Neural cell (in vitro differentiated cells): ENCODE measurements at regions not wholly inside any gene's neighbourhood (a gene's known extent, or its start where the extent isn't known, plus 50 kb on each side); places are given as distances from the start of the nearest gene placed in this dataset.

Experiments
- H2AFZ ChIP-seq: fragments of 200-600, 300-800 bp; sonication (generic), shearing (Covaris generic); 2 replicates; pipeline ENCODE4 v1.6.0; 2014; ENCODE audit warnings: low read depth, mild to moderate bottlenecking, antibody characterized with exemption, low read length, moderate library complexity
- H3F3A ChIP-seq: fragments of 200-600 bp; shearing (Covaris generic); 2 replicates; pipeline ENCODE4 v1.6.1; 2016; ENCODE audit warnings: mild to moderate bottlenecking, moderate library complexity, mixed read lengths, antibody characterized with exemption, low read length; ENCODE audit not compliant: insufficient read depth, poor library complexity, severe bottlenecking
- H3K27ac ChIP-seq: fragments of 200-600, 300-800 bp; sonication (generic), shearing (Covaris generic); 2 replicates; pipeline ENCODE4 v1.5.1; 2014; ENCODE audit warnings: mild to moderate bottlenecking, low read length, moderate library complexity
- H3K27me3 ChIP-seq: fragments of 300-800, 200-600 bp; sonication (generic), shearing (Covaris generic); 2 replicates; pipeline ENCODE4 v1.6.0; 2014; ENCODE audit warnings: mild to moderate bottlenecking, low read depth, low read length, moderate library complexity; ENCODE audit not compliant: insufficient read depth
- H3K36me3 ChIP-seq: fragments of 300-800, 200-600 bp; sonication (generic), shearing (Covaris generic); 2 replicates; pipeline ENCODE4 v1.5.1; 2014; ENCODE audit warnings: mild to moderate bottlenecking, antibody characterized with exemption, low read length, moderate library complexity; ENCODE audit not compliant: insufficient read depth
- H3K4me2 ChIP-seq: fragments of 300-800, 200-600 bp; sonication (generic), shearing (Covaris generic); 2 replicates; pipeline ENCODE4 v1.6.0; 2014; ENCODE audit warnings: mild to moderate bottlenecking, low read length
- H3K4me3 ChIP-seq: fragments of 300-800, 200-600 bp; sonication (generic), shearing (Covaris generic); 2 replicates; pipeline ENCODE4 v1.5.1; 2014; ENCODE audit warnings: mild to moderate bottlenecking, low read length, moderate library complexity
- H3K79me2 ChIP-seq: fragments of 200-600 bp; shearing (Covaris generic); replicated peaks from 2 replicates; pipeline ENCODE4 v1.6.0; 2014; ENCODE audit warnings: mild to moderate bottlenecking, low read length, moderate library complexity; ENCODE audit not compliant: insufficient read depth
- H3K9ac ChIP-seq: fragments of 300-800, 200-600 bp; sonication (generic), shearing (Covaris generic); 2 replicates; pipeline ENCODE4 v1.6.1; 2016; ENCODE audit warnings: mild to moderate bottlenecking, low read length, mixed read lengths
- H3K9me2 ChIP-seq: fragments of 200-600 bp; shearing (Covaris generic); 2 replicates; pipeline ENCODE4 v1.6.1; 2016; ENCODE audit warnings: mild to moderate bottlenecking, low read length, mixed read lengths; ENCODE audit not compliant: insufficient read depth
- H3K9me3 ChIP-seq: fragments of 200-600, 300-800 bp; sonication (generic), shearing (Covaris generic); 2 replicates; pipeline ENCODE4 v1.6.1; 2016; ENCODE audit warnings: mild to moderate bottlenecking, mixed run types, low read length, moderate library complexity, mixed read lengths
- H4K20me1 ChIP-seq: fragments of 200-600 bp; shearing (Covaris generic); 2 replicates; pipeline ENCODE4 v1.6.1; 2016; ENCODE audit warnings: mild to moderate bottlenecking, mixed run types; ENCODE audit not compliant: insufficient read depth
- CTCF ChIP-seq: fragments of 450-650 bp; IDR thresholded peaks from 2 replicates; pipeline ENCODE4 v1.5.1; 2014; ENCODE audit warnings: antibody characterized with exemption, mild to moderate bottlenecking, moderate library complexity; ENCODE audit not compliant: poor library complexity, severe bottlenecking
- EP300 ChIP-seq: fragments of 450-650 bp; conservative IDR thresholded peaks from 2 replicates; pipeline ENCODE4 v1.6.1; 2014; ENCODE audit warnings: antibody characterized with exemption, mild to moderate bottlenecking, moderate library complexity; ENCODE audit not compliant: poor library complexity, severe bottlenecking
- EZH2 ChIP-seq: fragments of 200-600, 300-800 bp; shearing (Covaris generic), sonication (generic); IDR thresholded peaks from 2 replicates; pipeline ENCODE4 v1.6.1; 2014; ENCODE audit warnings: antibody characterized with exemption, low read length, borderline replicate concordance, mild to moderate bottlenecking; ENCODE audit not compliant: insufficient read depth, poor library complexity, severe bottlenecking
- MXI1 ChIP-seq: fragments of 450-650 bp; conservative IDR thresholded peaks from 2 replicates; pipeline ENCODE4 v1.6.1; 2014; ENCODE audit warnings: antibody characterized with exemption, mild to moderate bottlenecking; ENCODE audit not compliant: poor library complexity, severe bottlenecking
- POLR2AphosphoS5 ChIP-seq: IDR thresholded peaks from 2 replicates; pipeline ENCODE4 v1.6.1; 2012
- RAD21 ChIP-seq: fragments of 450-650 bp; conservative IDR thresholded peaks from 2 replicates; pipeline ENCODE4 v1.6.1; 2014; ENCODE audit warnings: antibody characterized with exemption, mild to moderate bottlenecking, moderate library complexity
- REST ChIP-seq: IDR thresholded peaks from 2 replicates; pipeline ENCODE4 v1.6.1; 2012; ENCODE audit warnings: borderline replicate concordance
- SMC3 ChIP-seq: fragments of 450-650 bp; conservative IDR thresholded peaks from 2 replicates; pipeline ENCODE4 v1.6.1; 2014; ENCODE audit warnings: antibody characterized with exemption, mild to moderate bottlenecking, moderate library complexity; ENCODE audit not compliant: poor library complexity
- TAF1 ChIP-seq: IDR thresholded peaks from 2 replicates; pipeline ENCODE4 v1.6.1; 2012; ENCODE audit warnings: low read depth

- Histone ChIP-seq H3F3A (no peaks in the 10 kb centered on the region), H3K9me2 (no peaks in the 10 kb centered on the region), H3K9me3 (no peaks in the 10 kb centered on the region), H3K9ac (no peak overlapping the region), H3K4me2 (no peak overlapping the region), H3K27ac (no peak overlapping the region), H3K36me3 (no peaks in the 10 kb centered on the region), H3K27me3 (no peaks in the 10 kb centered on the region), H4K20me1 (no peaks in the 10 kb centered on the region), H2AFZ (no peak overlapping the region), H3K79me2 (no peaks in the 10 kb centered on the region), H3K4me3 (no peak overlapping the region)
- TF ChIP-seq POLR2AphosphoS5 (no peak), REST (no peak), CTCF (no peak), MXI1 (no peak), EZH2 (no peak), RAD21 (no peak), TAF1 (no peak)
Observed at GRCh38 chr2:160996584-160996983, 163.6 kb upstream of the TANK start.

GRCh38 chr2:161004379-161004778, 155.8 kb upstream of the TANK start:
- Histone ChIP-seq H3K27ac (no peak overlapping the region), H3K4me3 (no peak overlapping the region), H3K27me3 (no peaks in the 10 kb centered on the region), H3K9me3 (no peaks in the 10 kb centered on the region), H3K9ac (no peak overlapping the region), H3K79me2 (no peaks in the 10 kb centered on the region), H4K20me1 (no peaks in the 10 kb centered on the region), H3K4me2 (no peak overlapping the region), H3K36me3 (no peaks in the 10 kb centered on the region), H3F3A (no peaks in the 10 kb centered on the region), H3K9me2 (no peaks in the 10 kb centered on the region), H2AFZ (no peak overlapping the region)
- TF ChIP-seq MXI1 (no peak), SMC3 (no peak), EZH2 (no peak), CTCF (no peak), POLR2AphosphoS5 (no peak), EP300 (no peak), TAF1 (no peak)
